ENCODE measurements at regions not wholly inside any gene's neighbourhood (a gene's known extent, or its start where the extent isn't known, plus 50 kb on each side); places are given as distances from the start of the nearest gene placed in this dataset.

DNA sequence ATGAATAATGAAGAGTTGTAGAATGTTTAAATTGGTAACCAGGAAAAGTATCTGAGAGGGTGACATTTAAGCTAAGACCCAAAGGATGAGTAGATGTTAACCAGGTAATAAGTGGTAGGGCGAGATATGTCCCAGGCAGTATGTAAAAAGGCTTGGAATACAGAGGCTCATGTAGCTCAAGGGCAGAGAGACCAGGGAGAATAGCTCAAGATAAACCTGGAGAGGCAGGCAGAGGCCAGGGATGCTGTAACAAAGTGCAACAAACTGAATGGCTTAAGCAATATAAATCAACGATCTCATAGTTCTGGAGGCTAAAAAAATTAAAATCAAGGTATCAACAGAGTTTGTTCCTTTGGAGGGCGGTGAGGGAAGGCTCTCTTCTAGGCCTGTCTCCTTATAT lies 660.8 kb downstream of the KLHL13 start:
- TF ChIP-seq, protein P1, sequence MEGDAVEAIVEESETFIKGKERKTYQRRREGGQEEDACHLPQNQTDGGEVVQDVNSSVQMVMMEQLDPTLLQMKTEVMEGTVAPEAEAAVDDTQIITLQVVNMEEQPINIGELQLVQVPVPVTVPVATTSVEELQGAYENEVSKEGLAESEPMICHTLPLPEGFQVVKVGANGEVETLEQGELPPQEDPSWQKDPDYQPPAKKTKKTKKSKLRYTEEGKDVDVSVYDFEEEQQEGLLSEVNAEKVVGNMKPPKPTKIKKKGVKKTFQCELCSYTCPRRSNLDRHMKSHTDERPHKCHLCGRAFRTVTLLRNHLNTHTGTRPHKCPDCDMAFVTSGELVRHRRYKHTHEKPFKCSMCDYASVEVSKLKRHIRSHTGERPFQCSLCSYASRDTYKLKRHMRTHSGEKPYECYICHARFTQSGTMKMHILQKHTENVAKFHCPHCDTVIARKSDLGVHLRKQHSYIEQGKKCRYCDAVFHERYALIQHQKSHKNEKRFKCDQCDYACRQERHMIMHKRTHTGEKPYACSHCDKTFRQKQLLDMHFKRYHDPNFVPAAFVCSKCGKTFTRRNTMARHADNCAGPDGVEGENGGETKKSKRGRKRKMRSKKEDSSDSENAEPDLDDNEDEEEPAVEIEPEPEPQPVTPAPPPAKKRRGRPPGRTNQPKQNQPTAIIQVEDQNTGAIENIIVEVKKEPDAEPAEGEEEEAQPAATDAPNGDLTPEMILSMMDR (IDR thresholded peaks at IDR 0.05) = no peak
- TF ChIP-seq EP300 (IDR thresholded peaks at IDR 0.05) (no peak), POLR2AphosphoS5 (IDR thresholded peaks at IDR 0.05) (no peak), POLR2A (IDR thresholded peaks at IDR 0.05) (no peak)

All from upper lobe of left lung (tissue), 4 donors.